K562 (cell line): ENCODE measurements at regions not wholly inside any gene's neighbourhood (a gene's known extent, or its start where the extent isn't known, plus 50 kb on each side); places are given as distances from the start of the nearest gene placed in this dataset.
"Not testable (repeated sequence)": the region's sequence is repeated elsewhere in the genome, so short reads cannot be mapped to it uniquely, and the experiment has no call there.

ENCODE experiments used
- CEBPG ChIP-seq, 3 experiments: fragments of 200-800 bp in 1 of 3; sonication (Bioruptor generic) in 1 of 3; sonication (generic) in 1 of 3; formaldehyde crosslinking in 1 of 3; IDR thresholded peaks in 2 of 3; conservative IDR thresholded peaks in 1 of 3; 2 replicates each; pipeline versions ENCODE4 v1.6.1 to v1.8.0; 2016 to 2022; ENCODE audit warnings: missing compliant biosample characterization in 2 of 3, missing genetic modification characterization in 2 of 3, mild to moderate bottlenecking in 1 of 3, missing genetic modification reagents in 1 of 3
- HDAC8 ChIP-seq: fragments of 450-650 bp; IDR thresholded peaks from 2 replicates; pipeline ENCODE4 v1.6.1; 2016; ENCODE audit warnings: mild to moderate bottlenecking, missing genetic modification characterization, moderate library complexity, missing compliant biosample characterization
- NUFIP1 ChIP-seq: fragments of 450-650 bp; IDR thresholded peaks from 2 replicates; pipeline ENCODE4 v1.6.1; 2018; ENCODE audit not compliant: partially characterized antibody
- TGIF2 ChIP-seq: sonication (generic); formaldehyde crosslinking; IDR thresholded peaks from 2 replicates; pipeline ENCODE4 v1.8.1; 2022; ENCODE audit warnings: mild to moderate bottlenecking, missing genetic modification reagents, moderate library complexity
- TRIM24 ChIP-seq, 2 experiments: fragments of 450-650 bp; IDR thresholded peaks; 2 replicates each; pipeline ENCODE4 v1.6.1; 2016
- ZBTB8A ChIP-seq: fragments of 450-650 bp; IDR thresholded peaks from 2 replicates; pipeline ENCODE4 v1.6.1; 2018; ENCODE audit warnings: mild to moderate bottlenecking, moderate library complexity; ENCODE audit not compliant: partially characterized antibody
- ZNF639 ChIP-seq, 2 experiments: fragments of 200-800 bp in 1 of 2; sonication (Bioruptor generic) in 1 of 2; sonication (generic) in 1 of 2; formaldehyde crosslinking in 1 of 2; IDR thresholded peaks in 1 of 2; conservative IDR thresholded peaks in 1 of 2; 2 replicates each; pipeline versions ENCODE4 v1.5.0 to v1.6.1; 2016 to 2020; ENCODE audit warnings: missing compliant biosample characterization in 1 of 2, missing genetic modification characterization in 1 of 2, missing genetic modification reagents in 1 of 2
- ZZZ3 ChIP-seq: fragments of 450-650 bp; IDR thresholded peaks from 2 replicates; pipeline ENCODE4 v1.6.1; 2016; ENCODE audit warnings: antibody characterized with exemption, mild to moderate bottlenecking, moderate library complexity

- TF ChIP-seq TRIM24 (IDR thresholded peaks at IDR 0.05); TGIF2 (CRISPR knock-in tag); ZZZ3; NUFIP1; CEBPG (CRISPR knock-in tag; IDR thresholded peaks at IDR 0.05); CEBPG (tag; conservative IDR thresholded peaks at IDR 0.05 in 1 of 2, IDR thresholded peaks at IDR 0.05 in 1 of 2); HDAC8 (tag); ZNF639 (CRISPR knock-in tag; conservative IDR thresholded peaks at IDR 0.05 in 1 of 2, IDR thresholded peaks at IDR 0.05 in 1 of 2); ZBTB8A: not testable (repeated sequence)
Measured at GRCh38 chr6:48493432-48493831, 382.4 kb upstream of the PTCHD4 start.
